Osteoblast (primary cell): ENCODE measurements at regions not wholly inside any gene's neighbourhood (a gene's known extent, or its start where the extent isn't known, plus 50 kb on each side); places are given as distances from the start of the nearest gene placed in this dataset.
"Not testable (repeated sequence)": the region's sequence is repeated elsewhere in the genome, so short reads cannot be mapped to it uniquely, and the experiment has no call there.

Source experiments
- DNase-seq: peaks from one replicate; pipeline ENCODE4 v3.0.0; 2011; ENCODE audit warnings: low spot score, mixed read lengths; ENCODE audit not compliant: insufficient read length; ENCODE audit errors: missing footprints
- H2AFZ ChIP-seq: 2 replicates; pipeline ENCODE4 v1.6.0; 2011; ENCODE audit warnings: mild to moderate bottlenecking, low read length
- H3K27ac ChIP-seq: 2 replicates; pipeline ENCODE4 v1.5.1; 2011; ENCODE audit warnings: mild to moderate bottlenecking, low read depth, low read length, moderate library complexity
- H3K27me3 ChIP-seq: 2 replicates; pipeline ENCODE4 v1.6.0; 2012; ENCODE audit warnings: mild to moderate bottlenecking, control low read depth, inconsistent platforms, low read length, moderate library complexity; ENCODE audit not compliant: insufficient read depth
- H3K36me3 ChIP-seq: 2 replicates; pipeline ENCODE4 v1.5.1; 2011; ENCODE audit warnings: mild to moderate bottlenecking, low read length, control low read depth, moderate library complexity; ENCODE audit not compliant: insufficient read depth
- H3K4me1 ChIP-seq: 2 replicates; pipeline ENCODE4 v1.5.1; 2011; ENCODE audit warnings: mild to moderate bottlenecking, low read length, control low read depth, moderate library complexity; ENCODE audit not compliant: insufficient read depth
- H3K4me2 ChIP-seq: 2 replicates; pipeline ENCODE4 v1.6.0; 2011; ENCODE audit warnings: mild to moderate bottlenecking, low read length; ENCODE audit not compliant: insufficient read depth
- H3K4me3 ChIP-seq: fragments of 200-600 bp; sonication (generic); 3 replicates; pipeline ENCODE4 v1.5.1; 2012; ENCODE audit warnings: mild to moderate bottlenecking, low read length, inconsistent platforms; ENCODE audit not compliant: insufficient read depth
- H3K79me2 ChIP-seq: 2 replicates; pipeline ENCODE4 v1.6.0; 2012; ENCODE audit warnings: mild to moderate bottlenecking, low read length, control low read depth, inconsistent platforms; ENCODE audit not compliant: insufficient read depth
- H3K9me3 ChIP-seq: 2 replicates; pipeline ENCODE4 v1.5.1; 2011; ENCODE audit warnings: low read depth, low read length, control low read depth
- H4K20me1 ChIP-seq: 2 replicates; pipeline ENCODE4 v1.6.0; 2012; ENCODE audit warnings: mild to moderate bottlenecking, low read length, control low read depth; ENCODE audit not compliant: insufficient read depth
- CTCF ChIP-seq: IDR thresholded peaks from 2 replicates; pipeline ENCODE4 v1.5.1; 2011; ENCODE audit warnings: mild to moderate bottlenecking, low read depth, low read length, moderate library complexity; ENCODE audit errors: extremely low read depth

DNA sequence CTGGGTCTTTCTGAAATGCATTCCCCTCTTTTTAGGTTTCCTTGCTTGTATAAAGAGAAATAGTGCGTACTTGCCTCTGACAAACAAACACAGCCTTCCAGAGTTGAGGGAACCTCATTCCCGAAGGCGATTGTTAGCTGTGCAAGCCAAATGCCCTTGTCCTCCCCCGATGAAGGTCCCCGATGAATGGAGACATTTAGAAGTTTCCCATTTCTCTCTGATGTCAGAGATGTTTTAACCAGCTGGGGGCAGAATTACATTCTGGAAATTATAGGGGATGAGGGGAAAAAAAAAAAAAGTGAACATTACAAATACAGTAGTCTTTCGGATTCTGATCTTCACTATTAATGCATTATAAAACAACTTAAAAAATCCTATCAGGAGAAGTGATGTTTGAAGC, 366.8 kb downstream of the VRK1 start:
- Histone ChIP-seq H3K4me3 (no peak overlapping the region), H3K27me3 (no peaks in the 10 kb centered on the region), H3K4me2 (no peak overlapping the region), H3K9me3 (no peaks in the 10 kb centered on the region), H3K79me2 (no peaks in the 10 kb centered on the region), H3K4me1 (no peaks in the 10 kb centered on the region), H2AFZ (no peak overlapping the region), H4K20me1 (no peaks in the 10 kb centered on the region), H3K36me3 (no peaks in the 10 kb centered on the region), H3K27ac (no peak overlapping the region)
- no peak for TF ChIP-seq CTCF
- DNase-seq, result no peak

- Histone ChIP-seq H3K4me2 (no peak overlapping the region), H3K9me3 (no peaks in the 10 kb centered on the region), H2AFZ (no peak overlapping the region), H4K20me1 (no peaks in the 10 kb centered on the region), H3K36me3 (no peaks in the 10 kb centered on the region), H3K27ac (no peak overlapping the region), H3K27me3 (no peaks in the 10 kb centered on the region), H3K79me2 (no peaks in the 10 kb centered on the region), H3K4me1 (no peaks in the 10 kb centered on the region), H3K4me3 (no peak overlapping the region)
- no peak for TF ChIP-seq CTCF
- no peak for DNase-seq
Observed at GRCh38 chr14:97166497-97166896, 369.3 kb downstream of the VRK1 start.

DNA sequence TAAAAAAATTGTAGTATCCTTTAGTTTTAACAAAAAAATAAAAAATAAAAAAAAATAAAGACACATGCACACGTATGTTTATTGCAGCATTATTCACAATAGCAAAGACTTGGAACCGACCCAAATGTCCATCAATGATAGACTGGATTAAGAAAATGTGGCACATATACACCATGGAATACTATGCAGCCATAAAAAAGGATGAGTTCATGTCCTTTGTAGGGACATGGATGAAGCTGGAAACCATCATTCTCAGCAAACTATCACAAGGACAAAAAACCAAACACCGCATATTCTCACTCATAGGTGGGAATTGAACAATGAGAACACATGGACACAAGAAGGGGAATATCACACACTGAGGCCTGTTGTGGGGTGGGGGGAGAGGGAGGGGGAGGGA, 370.4 kb downstream of the VRK1 start:
- not testable (repeated sequence) for H3K79me2 ChIP-seq, H3K36me3 ChIP-seq, H3K4me3 ChIP-seq, H3K27ac ChIP-seq, H3K4me1 ChIP-seq, H3K27me3 ChIP-seq, H3K9me3 ChIP-seq, H4K20me1 ChIP-seq, H2AFZ ChIP-seq, H3K4me2 ChIP-seq, DNase-seq

DNA sequence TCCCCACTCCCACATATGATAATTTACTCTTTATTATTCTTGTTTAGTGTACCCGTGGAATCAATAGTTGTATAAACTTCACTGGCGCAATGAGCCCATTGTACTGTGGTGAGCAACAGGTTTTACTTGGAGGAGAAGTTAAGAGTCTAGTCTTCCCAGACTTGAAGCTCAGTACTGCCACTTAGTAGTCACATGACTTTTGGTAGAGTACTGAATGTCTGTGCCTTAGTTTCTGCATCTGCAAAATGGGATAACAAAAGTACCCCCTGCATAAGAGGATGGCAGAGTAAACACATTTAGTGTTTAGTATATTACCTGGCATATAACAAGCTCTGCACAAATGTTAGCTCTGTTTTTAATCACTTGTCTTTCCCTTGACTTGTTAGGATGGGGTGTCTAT, 375.5 kb downstream of the VRK1 start:
- no peak overlapping the region for H3K4me3 ChIP-seq
- no peaks in the 10 kb centered on the region for H3K4me1 ChIP-seq
- no peak overlapping the region for H3K27ac ChIP-seq
- no peaks in the 10 kb centered on the region for H3K79me2 ChIP-seq
- H3K27me3 ChIP-seq, result no peaks in the 10 kb centered on the region
- H2AFZ ChIP-seq, result no peak overlapping the region
- DNase-seq, result no peak
- no peaks in the 10 kb centered on the region for H3K36me3 ChIP-seq
- no peak overlapping the region for H3K4me2 ChIP-seq
- no peaks in the 10 kb centered on the region for H3K9me3 ChIP-seq
- TF ChIP-seq CTCF, result no peak
- no peaks in the 10 kb centered on the region for H4K20me1 ChIP-seq

DNA sequence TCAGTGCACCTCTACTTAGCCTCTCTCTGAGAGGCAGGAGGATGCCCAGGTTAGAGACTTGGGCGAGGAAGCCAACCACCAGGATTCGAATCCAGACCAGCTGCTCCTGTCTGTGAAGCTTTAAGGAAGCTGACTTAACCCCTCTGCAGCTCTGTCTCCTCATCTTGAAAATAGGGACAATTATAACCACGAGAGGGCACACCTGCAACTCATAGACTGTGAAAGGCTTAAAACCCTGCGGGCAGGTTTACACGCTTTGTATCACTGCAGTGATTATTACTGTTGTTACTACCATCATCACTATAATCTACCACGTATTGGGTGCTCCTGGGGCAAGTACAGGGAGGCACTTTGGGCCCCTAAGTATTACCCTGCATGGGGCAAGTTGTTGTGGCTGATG, 379.8 kb downstream of the VRK1 start:
- peaks cover 5% of the 10 kb centered on the region for H3K4me1 ChIP-seq
- no peaks in the 10 kb centered on the region for H3K27me3 ChIP-seq
- H3K4me3 ChIP-seq, result no peak overlapping the region
- TF ChIP-seq CTCF, result no peak
- no peaks in the 10 kb centered on the region for H3K36me3 ChIP-seq
- no peaks in the 10 kb centered on the region for H4K20me1 ChIP-seq
- H3K79me2 ChIP-seq, result no peaks in the 10 kb centered on the region
- DNase-seq, result no peak
- H3K9me3 ChIP-seq, result no peaks in the 10 kb centered on the region
- no peak overlapping the region for H2AFZ ChIP-seq
- H3K27ac ChIP-seq, result no peak overlapping the region
- no peak overlapping the region for H3K4me2 ChIP-seq
